CD4-positive, alpha-beta T cell treated with Interleukin-4 for 4 hours (primary cell): ENCODE measurements at regions not wholly inside any gene's neighbourhood (a gene's known extent, or its start where the extent isn't known, plus 50 kb on each side); places are given as distances from the start of the nearest gene placed in this dataset.

Source experiments
- DNase-seq: peaks from one replicate; pipeline ENCODE4 v3.0.0-alpha.2; 2020

GRCh38 chr16:56140645-56141044, 50.6 kb upstream of the GNAO1 start:
- no peak for DNase-seq

- DNase-seq: peak; percentile 9
Measured at GRCh38 chr16:56137269-56137668, 54.0 kb upstream of the GNAO1 start.

GRCh38 chr16:56136256-56136655, 55.0 kb upstream of the GNAO1 start:
- no peak for DNase-seq

GRCh38 chr16:56134790-56135189, 56.5 kb upstream of the GNAO1 start:
- DNase-seq: no peak

GRCh38 chr16:56125922-56126321, 65.4 kb upstream of the GNAO1 start:
- no peak for DNase-seq

GRCh38 chr16:56122251-56122650, 69.0 kb upstream of the GNAO1 start:
- DNase-seq: no peak

GRCh38 chr16:56121156-56121500, 70.2 kb upstream of the GNAO1 start:
- no peak for DNase-seq

- DNase-seq: no peak
Measured at GRCh38 chr16:56120447-56121155, 70.7 kb upstream of the GNAO1 start.

- peak; percentile 3 for DNase-seq
Measured at GRCh38 chr16:56119133-56119532, 72.2 kb upstream of the GNAO1 start.

GRCh38 chr16:56116577-56116964, 74.7 kb upstream of the GNAO1 start:
- no peak for DNase-seq

GRCh38 chr16:56115817-56116576, 75.3 kb upstream of the GNAO1 start:
- no peak for DNase-seq

GRCh38 chr16:56113223-56113622, 78.1 kb upstream of the GNAO1 start:
- no peak for DNase-seq

GRCh38 chr16:56111100-56111499, 80.2 kb upstream of the GNAO1 start:
- no peak for DNase-seq

- no peak for DNase-seq
Measured at GRCh38 chr16:56109994-56110393, 81.3 kb upstream of the GNAO1 start.

GRCh38 chr16:56109205-56109604, 82.1 kb upstream of the GNAO1 start:
- no peak for DNase-seq

GRCh38 chr16:56108724-56109123, 82.6 kb upstream of the GNAO1 start:
- DNase-seq: no peak

- DNase-seq: no peak
Measured at GRCh38 chr16:56108056-56108471, 83.2 kb upstream of the GNAO1 start.

- DNase-seq: no peak
Measured at GRCh38 chr16:56106527-56106926, 84.8 kb upstream of the GNAO1 start.

GRCh38 chr16:56102906-56103305, 88.4 kb upstream of the GNAO1 start:
- no peak for DNase-seq

- DNase-seq: no peak
Measured at GRCh38 chr16:56102183-56102686, 89.1 kb upstream of the GNAO1 start.

GRCh38 chr16:56101480-56101879, 89.8 kb upstream of the GNAO1 start:
- no peak for DNase-seq

- DNase-seq: no peak
Measured at GRCh38 chr16:56097306-56097705, 94.0 kb upstream of the GNAO1 start.

- DNase-seq: no peak
Measured at GRCh38 chr16:56094231-56094630, 97.1 kb upstream of the GNAO1 start.

GRCh38 chr16:56093055-56093454, 98.2 kb upstream of the GNAO1 start:
- DNase-seq: no peak

- no peak for DNase-seq
Measured at GRCh38 chr16:56090076-56090475, 101.2 kb upstream of the GNAO1 start.
